DOHH2 (cell line): ENCODE measurements at regions not wholly inside any gene's neighbourhood (a gene's known extent, or its start where the extent isn't known, plus 50 kb on each side); places are given as distances from the start of the nearest gene placed in this dataset.
"Not testable (repeated sequence)": the region's sequence is repeated elsewhere in the genome, so short reads cannot be mapped to it uniquely, and the experiment has no call there.

ENCODE experiments used
- H3F3A ChIP-seq: fragments of 200-600 bp; sonication (generic), shearing (Covaris generic); 2 replicates; pipeline ENCODE4 v1.6.0; 2016; ENCODE audit warnings: antibody characterized with exemption, mild to moderate bottlenecking; ENCODE audit not compliant: control insufficient read depth, insufficient read depth
- H3K27ac ChIP-seq: fragments of 200-600 bp; sonication (generic); 2 replicates; pipeline ENCODE4 v1.5.1; 2014; ENCODE audit warnings: low read depth, mild to moderate bottlenecking, low read length, moderate library complexity
- H3K27me3 ChIP-seq: fragments of 200-600 bp; sonication (generic); 2 replicates; pipeline ENCODE4 v1.6.1; 2014; ENCODE audit warnings: mild to moderate bottlenecking, low read length, mixed read lengths; ENCODE audit not compliant: control insufficient read depth
- H3K36me3 ChIP-seq: fragments of 200-600 bp; sonication (generic); 2 replicates; pipeline ENCODE4 v1.6.1; 2014; ENCODE audit warnings: mild to moderate bottlenecking, low read length, moderate library complexity, mixed read lengths; ENCODE audit not compliant: control insufficient read depth
- H3K4me1 ChIP-seq: fragments of 200-600 bp; sonication (generic); 2 replicates; pipeline ENCODE4 v1.6.1; 2014; ENCODE audit warnings: mild to moderate bottlenecking, low read length, mixed read lengths; ENCODE audit not compliant: control insufficient read depth
- H3K4me2 ChIP-seq: fragments of 200-600 bp; sonication (generic); 2 replicates; pipeline ENCODE4 v1.6.0; 2014; ENCODE audit warnings: mild to moderate bottlenecking, low read length, moderate library complexity
- H3K4me3 ChIP-seq: fragments of 200-600 bp; sonication (generic); 2 replicates; pipeline ENCODE4 v1.5.1; 2014; ENCODE audit warnings: mild to moderate bottlenecking, low read length, mixed read lengths
- H3K79me2 ChIP-seq: fragments of 200-600 bp; sonication (generic); 2 replicates; pipeline ENCODE4 v1.6.1; 2014; ENCODE audit warnings: mild to moderate bottlenecking, low read length, mixed read lengths; ENCODE audit not compliant: control insufficient read depth
- H3K9me2 ChIP-seq: fragments of 200-600 bp; sonication (generic); replicated peaks from 2 replicates; pipeline ENCODE4 v1.6.1; 2014; ENCODE audit warnings: mild to moderate bottlenecking, low read length, mixed read lengths; ENCODE audit not compliant: control insufficient read depth
- H3K9me3 ChIP-seq: fragments of 200-600 bp; sonication (generic); 2 replicates; pipeline ENCODE4 v1.6.1; 2014; ENCODE audit warnings: antibody characterized with exemption, low read length, mixed read lengths; ENCODE audit not compliant: control insufficient read depth, insufficient read depth
- H4K20me1 ChIP-seq: fragments of 200-600 bp; sonication (generic); 2 replicates; pipeline ENCODE4 v1.6.0; 2014; ENCODE audit warnings: low read depth, mild to moderate bottlenecking, antibody characterized with exemption, low read length, moderate library complexity; ENCODE audit not compliant: control insufficient read depth, insufficient read depth
- CTCF ChIP-seq: fragments of 200-600 bp; sonication (generic); IDR thresholded peaks from one replicate; pipeline ENCODE4 v1.5.1; 2014; ENCODE audit warnings: antibody characterized with exemption, mild to moderate bottlenecking, low read depth, low read length; ENCODE audit not compliant: poor library complexity, severe bottlenecking
- EZH2phosphoT487 ChIP-seq: fragments of 200-600 bp; sonication (generic); IDR thresholded peaks from 2 replicates; pipeline ENCODE4 v1.6.1; 2017; ENCODE audit warnings: borderline replicate concordance, mild to moderate bottlenecking, antibody characterized with exemption, low read length, moderate library complexity, mixed read lengths

- no peaks in the 10 kb centered on the region for H3K9me2 ChIP-seq
- H3K36me3 ChIP-seq = no peaks in the 10 kb centered on the region
- H3K4me1 ChIP-seq = no peaks in the 10 kb centered on the region
- H3K27ac ChIP-seq = no peak overlapping the region
- no peaks in the 10 kb centered on the region for H3F3A ChIP-seq
- no peak overlapping the region for H3K4me2 ChIP-seq
- no peaks in the 10 kb centered on the region for H3K79me2 ChIP-seq
- no peak for TF ChIP-seq EZH2phosphoT487
- no peak for TF ChIP-seq CTCF
- H3K9me3 ChIP-seq = no peaks in the 10 kb centered on the region
- H4K20me1 ChIP-seq = no peaks in the 10 kb centered on the region
- H3K4me3 ChIP-seq = no peak overlapping the region
- H3K27me3 ChIP-seq = no peaks in the 10 kb centered on the region
These were observed 102.5 kb upstream of the ANXA10 start for GRCh38 chr4:167989815-167990214.

GRCh38 chr4:168008112-168008511, 84.2 kb upstream of the ANXA10 start:
- H3K4me1 ChIP-seq, H3K4me2 ChIP-seq, H3K36me3 ChIP-seq, H3K9me2 ChIP-seq, H4K20me1 ChIP-seq, H3K27me3 ChIP-seq, H3K4me3 ChIP-seq, H3K79me2 ChIP-seq, H3K27ac ChIP-seq, H3F3A ChIP-seq, H3K9me3 ChIP-seq: not testable (repeated sequence)

- Histone ChIP-seq H3K27me3 (no peaks in the 10 kb centered on the region), H3K9me2 (no peaks in the 10 kb centered on the region), H3K4me2 (no peak overlapping the region), H3K4me1 (no peaks in the 10 kb centered on the region), H3K4me3 (no peak overlapping the region), H3K27ac (no peak overlapping the region), H3K9me3 (no peaks in the 10 kb centered on the region; the same call in 1 of the 2 replicates), H3K36me3 (no peaks in the 10 kb centered on the region), H3F3A (no peaks in the 10 kb centered on the region), H3K79me2 (no peaks in the 10 kb centered on the region), H4K20me1 (no peaks in the 10 kb centered on the region)
- TF ChIP-seq EZH2phosphoT487 = no peak
- no peak for TF ChIP-seq CTCF
These were observed 73.2 kb upstream of the ANXA10 start for GRCh38 chr4:168019019-168019651.

GRCh38 chr4:168019921-168020320, 72.4 kb upstream of the ANXA10 start:
- Histone ChIP-seq H3K27ac (no peak overlapping the region), H3F3A (no peaks in the 10 kb centered on the region), H3K4me3 (no peak overlapping the region), H3K27me3 (no peaks in the 10 kb centered on the region), H3K4me2 (no peak overlapping the region), H3K4me1 (no peaks in the 10 kb centered on the region), H3K79me2 (no peaks in the 10 kb centered on the region), H3K9me2 (no peaks in the 10 kb centered on the region), H4K20me1 (no peaks in the 10 kb centered on the region), H3K9me3 (no peaks in the 10 kb centered on the region; the same call in 1 of the 2 replicates), H3K36me3 (no peaks in the 10 kb centered on the region)
- TF ChIP-seq EZH2phosphoT487 (no peak), CTCF (no peak)
